ENCODE measurements at regions not wholly inside any gene's neighbourhood (a gene's known extent, or its start where the extent isn't known, plus 50 kb on each side); places are given as distances from the start of the nearest gene placed in this dataset.

- no peaks in the 10 kb centered on the region for H3K27me3 ChIP-seq
- DNase-seq (no peak), ATAC-seq (no peak)
- no peak overlapping the region for H3K4me3 ChIP-seq
- TF ChIP-seq, protein P1, sequence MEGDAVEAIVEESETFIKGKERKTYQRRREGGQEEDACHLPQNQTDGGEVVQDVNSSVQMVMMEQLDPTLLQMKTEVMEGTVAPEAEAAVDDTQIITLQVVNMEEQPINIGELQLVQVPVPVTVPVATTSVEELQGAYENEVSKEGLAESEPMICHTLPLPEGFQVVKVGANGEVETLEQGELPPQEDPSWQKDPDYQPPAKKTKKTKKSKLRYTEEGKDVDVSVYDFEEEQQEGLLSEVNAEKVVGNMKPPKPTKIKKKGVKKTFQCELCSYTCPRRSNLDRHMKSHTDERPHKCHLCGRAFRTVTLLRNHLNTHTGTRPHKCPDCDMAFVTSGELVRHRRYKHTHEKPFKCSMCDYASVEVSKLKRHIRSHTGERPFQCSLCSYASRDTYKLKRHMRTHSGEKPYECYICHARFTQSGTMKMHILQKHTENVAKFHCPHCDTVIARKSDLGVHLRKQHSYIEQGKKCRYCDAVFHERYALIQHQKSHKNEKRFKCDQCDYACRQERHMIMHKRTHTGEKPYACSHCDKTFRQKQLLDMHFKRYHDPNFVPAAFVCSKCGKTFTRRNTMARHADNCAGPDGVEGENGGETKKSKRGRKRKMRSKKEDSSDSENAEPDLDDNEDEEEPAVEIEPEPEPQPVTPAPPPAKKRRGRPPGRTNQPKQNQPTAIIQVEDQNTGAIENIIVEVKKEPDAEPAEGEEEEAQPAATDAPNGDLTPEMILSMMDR (IDR thresholded peaks at IDR 0.05 in 4 of 5, conservative IDR thresholded peaks at IDR 0.05 in 1 of 5), result no peak
- TF ChIP-seq POLR2A (IDR thresholded peaks at IDR 0.05), result no peak
- no peak overlapping the region for H3K27ac ChIP-seq
- no peaks in the 10 kb centered on the region for H3K9me3 ChIP-seq
- H3K4me1 ChIP-seq, result no peaks in the 10 kb centered on the region
- H3K36me3 ChIP-seq, result no peaks in the 10 kb centered on the region
- intact Hi-C loops (cut with DNase I; ENCODE audit: low total_unique reads), result no loop called here
- in situ Hi-C loops (cut with MboI; ENCODE audit: low sequenced_read_pairs in 4 of 4), result no loop called here
Measured at GRCh38 chr1:10904396-10905358, 107.8 kb upstream of the TARDBP start.

DNA sequence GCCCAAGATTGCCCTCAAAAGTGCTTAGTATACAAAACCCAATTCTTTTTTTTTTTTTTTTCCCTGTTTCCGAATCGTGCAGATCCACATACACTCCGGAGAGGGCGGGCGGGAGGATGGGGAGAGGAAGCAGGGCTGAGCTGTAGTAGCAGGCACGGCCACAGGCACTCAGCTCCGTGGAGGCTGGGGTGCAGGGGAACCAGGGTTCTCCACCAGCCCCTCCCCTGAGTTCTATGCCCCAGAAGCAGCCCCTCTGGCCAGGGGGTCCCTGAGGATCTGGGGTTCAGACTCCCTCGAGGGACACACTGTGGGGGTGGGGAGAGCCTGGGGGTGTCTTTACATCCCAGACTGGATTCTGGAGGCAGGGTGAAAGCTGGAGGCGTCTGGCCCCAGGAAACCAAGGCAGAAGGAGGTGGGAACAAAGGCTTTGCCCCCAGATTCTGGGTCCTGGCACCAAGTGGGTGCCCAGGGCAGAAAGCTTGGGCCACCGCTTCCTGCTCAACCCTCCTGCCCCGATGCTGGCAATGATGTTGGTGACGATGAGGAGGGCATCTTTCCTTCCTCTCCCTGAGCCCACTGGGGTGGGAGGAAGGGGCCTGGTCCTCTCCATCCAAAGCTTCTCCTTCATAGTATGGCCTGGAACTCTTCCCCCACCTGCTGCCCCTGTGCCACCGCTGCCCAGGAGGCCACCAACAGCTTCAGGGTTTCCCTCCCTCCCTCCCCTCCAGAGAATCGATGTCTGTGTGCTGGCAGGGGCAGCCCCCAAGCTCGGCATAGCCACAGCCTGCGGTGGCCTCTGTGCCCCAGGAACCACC is 106.4 kb upstream of the TARDBP start:
- no peak for ATAC-seq
- no peak overlapping the region for H3K4me3 ChIP-seq
- H3K9me3 ChIP-seq, result no peaks in the 10 kb centered on the region
- in situ Hi-C loops (cut with MboI; ENCODE audit: low sequenced_read_pairs in 4 of 4), result no loop called here
- intact Hi-C loops (cut with DNase I; ENCODE audit: low total_unique reads), result no loop called here
- H3K27me3 ChIP-seq, result no peaks in the 10 kb centered on the region
- DNase-seq, result no peak
- H3K27ac ChIP-seq, result no peak overlapping the region
- H3K36me3 ChIP-seq, result no peaks in the 10 kb centered on the region
- TF ChIP-seq, protein P1 (IDR thresholded peaks at IDR 0.05 in 4 of 5, conservative IDR thresholded peaks at IDR 0.05 in 1 of 5), result no peak
- no peak for TF ChIP-seq POLR2A (IDR thresholded peaks at IDR 0.05)
- H3K4me1 ChIP-seq, result no peaks in the 10 kb centered on the region

DNA sequence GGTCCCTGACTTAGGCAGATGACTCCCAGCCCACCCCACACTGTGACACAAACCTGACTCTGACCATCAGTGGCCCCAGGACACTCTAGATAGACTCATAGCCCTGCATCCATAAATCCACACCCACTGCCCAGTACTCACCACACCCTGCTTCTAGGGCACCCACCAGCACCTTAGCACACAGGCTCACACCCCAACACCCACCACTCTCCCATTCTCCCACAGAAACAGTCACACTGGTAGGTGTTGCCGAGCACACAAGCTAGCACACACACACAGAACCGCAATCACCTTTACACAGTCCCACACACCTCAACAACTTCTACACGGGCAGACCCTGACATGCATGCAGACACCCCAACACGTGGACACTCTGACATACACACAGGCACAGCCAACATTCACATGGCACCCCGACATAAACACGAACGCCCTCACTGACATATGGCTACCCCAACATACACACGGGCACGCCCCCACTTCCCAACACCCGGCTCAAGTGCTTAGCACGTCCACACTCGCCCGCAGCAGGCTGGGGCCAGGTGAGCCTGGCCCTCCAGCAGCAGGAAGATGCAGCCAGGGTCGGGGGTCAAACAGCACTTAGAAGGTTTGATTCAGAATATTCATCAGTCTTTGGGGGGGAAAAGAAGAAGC is 105.5 kb upstream of the TARDBP start:
- H3K4me3 ChIP-seq, result no peak overlapping the region
- no peak overlapping the region for H3K27ac ChIP-seq
- in situ Hi-C loops (cut with MboI; ENCODE audit: low sequenced_read_pairs in 4 of 4) (no loop called here), intact Hi-C loops (cut with DNase I; ENCODE audit: low total_unique reads) (no loop called here)
- H3K27me3 ChIP-seq, result no peaks in the 10 kb centered on the region
- DNase-seq (no peak), ATAC-seq (no peak)
- no peaks in the 10 kb centered on the region for H3K36me3 ChIP-seq
- TF ChIP-seq POLR2A (IDR thresholded peaks at IDR 0.05), result no peak
- TF ChIP-seq, protein P1 (IDR thresholded peaks at IDR 0.05 in 4 of 5, conservative IDR thresholded peaks at IDR 0.05 in 1 of 5), result no peak
- H3K4me1 ChIP-seq, result no peaks in the 10 kb centered on the region
- no peaks in the 10 kb centered on the region for H3K9me3 ChIP-seq

GRCh38 chr1:10908266-10908665 is 104.2 kb upstream of the TARDBP start:
- TF ChIP-seq, protein P1 (IDR thresholded peaks at IDR 0.05 in 4 of 5, conservative IDR thresholded peaks at IDR 0.05 in 1 of 5), result no peak
- TF ChIP-seq POLR2A (IDR thresholded peaks at IDR 0.05), result no peak
- ATAC-seq, result no peak
- H3K27me3 ChIP-seq, result no peaks in the 10 kb centered on the region
- H3K4me1 ChIP-seq, result no peaks in the 10 kb centered on the region
- no peak for DNase-seq
- intact Hi-C loops (cut with DNase I; ENCODE audit: low total_unique reads), result no loop called here
- no peak overlapping the region for H3K4me3 ChIP-seq
- in situ Hi-C loops (cut with MboI; ENCODE audit: low sequenced_read_pairs in 4 of 4), result no loop called here
- no peak overlapping the region for H3K27ac ChIP-seq
- no peaks in the 10 kb centered on the region for H3K36me3 ChIP-seq
- no peaks in the 10 kb centered on the region for H3K9me3 ChIP-seq

All from gastrocnemius medialis (tissue), 4 donors.